HepG2 (cell line): ENCODE measurements at regions not wholly inside any gene's neighbourhood (a gene's known extent, or its start where the extent isn't known, plus 50 kb on each side); places are given as distances from the start of the nearest gene placed in this dataset.

Source experiments
- EZH2 ChIP-seq: conservative IDR thresholded peaks from 2 replicates; pipeline ENCODE4 v1.6.1; 2012; ENCODE audit warnings: mild to moderate bottlenecking, low read depth, low read length, moderate library complexity
- TCF12 ChIP-seq, 2 experiments: fragments of 450-650 bp in 1 of 2; sonication (generic) in 1 of 2; formaldehyde crosslinking in 1 of 2; IDR thresholded peaks; 2 replicates each; pipeline versions ENCODE4 v1.6.1 to v1.8.0; 2017 to 2022; ENCODE audit warnings: antibody characterized with exemption in 1 of 2, mild to moderate bottlenecking in 1 of 2, missing genetic modification reagents in 1 of 2, moderate library complexity in 1 of 2
- YY1 ChIP-seq: IDR thresholded peaks from 2 replicates; pipeline ENCODE4 v1.6.1; 2011; ENCODE audit warnings: low read length, low read depth, moderate library complexity, mild to moderate bottlenecking; ENCODE audit not compliant: insufficient read depth, insufficient replicate concordance
- ZFP36 ChIP-seq: fragments of 150-350 bp; IDR thresholded peaks from 2 replicates; pipeline ENCODE4 v1.6.1; 2018; ENCODE audit warnings: borderline replicate concordance, low read length, low read depth; ENCODE audit not compliant: partially characterized antibody
- ZNF577 ChIP-seq: sonication (generic); formaldehyde crosslinking; IDR thresholded peaks from 2 replicates; pipeline ENCODE4 v1.4.0; 2020; ENCODE audit warnings: mild to moderate bottlenecking, low read depth, missing genetic modification reagents, borderline replicate concordance
- TF ChIP-seq, protein P1 (sequence below): sonication (generic); formaldehyde crosslinking; IDR thresholded peaks from 2 replicates; pipeline ENCODE4 v1.5.0; 2020; ENCODE audit warnings: mild to moderate bottlenecking, missing genetic modification reagents, moderate library complexity
- TF ChIP-seq, protein P2 (sequence below): sonication (generic); formaldehyde crosslinking; IDR thresholded peaks from 2 replicates; pipeline ENCODE4 v1.8.1; 2023; ENCODE audit warnings: mild to moderate bottlenecking, missing genetic modification reagents, borderline replicate concordance
- TF ChIP-seq, protein P3 (sequence below): sonication (generic); formaldehyde crosslinking; IDR thresholded peaks from 2 replicates; pipeline ENCODE4 v1.5.0; 2020; ENCODE audit warnings: mild to moderate bottlenecking, missing genetic modification reagents, borderline replicate concordance
- TF ChIP-seq, protein P4 (sequence below): sonication (generic); formaldehyde crosslinking; IDR thresholded peaks from 2 replicates; pipeline ENCODE4 v1.4.0; 2020; ENCODE audit warnings: missing genetic modification reagents, borderline replicate concordance

DNA sequence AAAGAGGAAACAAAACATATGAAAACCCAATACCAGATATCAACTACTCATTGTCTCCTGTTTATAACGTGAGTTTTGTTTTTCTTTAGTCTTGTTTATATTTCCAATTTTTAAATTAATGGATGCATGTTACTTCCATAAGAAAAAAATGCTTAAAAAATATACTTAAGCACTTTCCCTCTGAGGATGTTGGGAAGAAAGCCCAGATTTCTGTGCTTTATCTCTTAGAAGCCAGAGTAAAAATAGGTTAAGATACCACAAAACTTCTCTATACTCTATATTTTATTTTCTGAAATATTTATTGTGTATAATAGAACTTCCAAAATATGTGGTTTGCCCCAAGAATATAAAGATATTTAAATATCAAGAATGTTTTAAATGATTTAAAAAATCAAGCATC, 633.9 kb downstream of the STK39 start:
- TF ChIP-seq, protein P1, sequence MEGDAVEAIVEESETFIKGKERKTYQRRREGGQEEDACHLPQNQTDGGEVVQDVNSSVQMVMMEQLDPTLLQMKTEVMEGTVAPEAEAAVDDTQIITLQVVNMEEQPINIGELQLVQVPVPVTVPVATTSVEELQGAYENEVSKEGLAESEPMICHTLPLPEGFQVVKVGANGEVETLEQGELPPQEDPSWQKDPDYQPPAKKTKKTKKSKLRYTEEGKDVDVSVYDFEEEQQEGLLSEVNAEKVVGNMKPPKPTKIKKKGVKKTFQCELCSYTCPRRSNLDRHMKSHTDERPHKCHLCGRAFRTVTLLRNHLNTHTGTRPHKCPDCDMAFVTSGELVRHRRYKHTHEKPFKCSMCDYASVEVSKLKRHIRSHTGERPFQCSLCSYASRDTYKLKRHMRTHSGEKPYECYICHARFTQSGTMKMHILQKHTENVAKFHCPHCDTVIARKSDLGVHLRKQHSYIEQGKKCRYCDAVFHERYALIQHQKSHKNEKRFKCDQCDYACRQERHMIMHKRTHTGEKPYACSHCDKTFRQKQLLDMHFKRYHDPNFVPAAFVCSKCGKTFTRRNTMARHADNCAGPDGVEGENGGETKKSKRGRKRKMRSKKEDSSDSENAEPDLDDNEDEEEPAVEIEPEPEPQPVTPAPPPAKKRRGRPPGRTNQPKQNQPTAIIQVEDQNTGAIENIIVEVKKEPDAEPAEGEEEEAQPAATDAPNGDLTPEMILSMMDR (CRISPR knock-in tag): no peak
- TF ChIP-seq ZFP36 (no peak), YY1 (no peak), TCF12 (IDR thresholded peaks at IDR 0.05) (no peak), TCF12 (CRISPR knock-in tag; IDR thresholded peaks at IDR 0.05) (no peak), ZNF577 (CRISPR knock-in tag) (no peak), EZH2 (no peak)
- TF ChIP-seq, protein P2, sequence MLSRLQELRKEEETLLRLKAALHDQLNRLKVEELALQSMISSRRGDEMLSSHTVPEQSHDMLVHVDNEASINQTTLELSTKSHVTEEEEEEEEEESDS (CRISPR knock-in tag): no peak
- TF ChIP-seq, protein P3, sequence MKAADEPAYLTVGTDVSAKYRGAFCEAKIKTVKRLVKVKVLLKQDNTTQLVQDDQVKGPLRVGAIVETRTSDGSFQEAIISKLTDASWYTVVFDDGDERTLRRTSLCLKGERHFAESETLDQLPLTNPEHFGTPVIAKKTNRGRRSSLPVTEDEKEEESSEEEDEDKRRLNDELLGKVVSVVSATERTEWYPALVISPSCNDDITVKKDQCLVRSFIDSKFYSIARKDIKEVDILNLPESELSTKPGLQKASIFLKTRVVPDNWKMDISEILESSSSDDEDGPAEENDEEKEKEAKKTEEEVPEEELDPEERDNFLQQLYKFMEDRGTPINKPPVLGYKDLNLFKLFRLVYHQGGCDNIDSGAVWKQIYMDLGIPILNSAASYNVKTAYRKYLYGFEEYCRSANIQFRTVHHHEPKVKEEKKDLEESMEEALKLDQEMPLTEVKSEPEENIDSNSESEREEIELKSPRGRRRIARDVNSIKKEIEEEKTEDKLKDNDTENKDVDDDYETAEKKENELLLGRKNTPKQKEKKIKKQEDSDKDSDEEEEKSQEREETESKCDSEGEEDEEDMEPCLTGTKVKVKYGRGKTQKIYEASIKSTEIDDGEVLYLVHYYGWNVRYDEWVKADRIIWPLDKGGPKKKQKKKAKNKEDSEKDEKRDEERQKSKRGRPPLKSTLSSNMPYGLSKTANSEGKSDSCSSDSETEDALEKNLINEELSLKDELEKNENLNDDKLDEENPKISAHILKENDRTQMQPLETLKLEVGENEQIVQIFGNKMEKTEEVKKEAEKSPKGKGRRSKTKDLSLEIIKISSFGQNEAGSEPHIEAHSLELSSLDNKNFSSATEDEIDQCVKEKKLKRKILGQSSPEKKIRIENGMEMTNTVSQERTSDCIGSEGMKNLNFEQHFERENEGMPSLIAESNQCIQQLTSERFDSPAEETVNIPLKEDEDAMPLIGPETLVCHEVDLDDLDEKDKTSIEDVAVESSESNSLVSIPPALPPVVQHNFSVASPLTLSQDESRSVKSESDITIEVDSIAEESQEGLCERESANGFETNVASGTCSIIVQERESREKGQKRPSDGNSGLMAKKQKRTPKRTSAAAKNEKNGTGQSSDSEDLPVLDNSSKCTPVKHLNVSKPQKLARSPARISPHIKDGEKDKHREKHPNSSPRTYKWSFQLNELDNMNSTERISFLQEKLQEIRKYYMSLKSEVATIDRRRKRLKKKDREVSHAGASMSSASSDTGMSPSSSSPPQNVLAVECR (CRISPR knock-in tag): no peak
- TF ChIP-seq, protein P4, sequence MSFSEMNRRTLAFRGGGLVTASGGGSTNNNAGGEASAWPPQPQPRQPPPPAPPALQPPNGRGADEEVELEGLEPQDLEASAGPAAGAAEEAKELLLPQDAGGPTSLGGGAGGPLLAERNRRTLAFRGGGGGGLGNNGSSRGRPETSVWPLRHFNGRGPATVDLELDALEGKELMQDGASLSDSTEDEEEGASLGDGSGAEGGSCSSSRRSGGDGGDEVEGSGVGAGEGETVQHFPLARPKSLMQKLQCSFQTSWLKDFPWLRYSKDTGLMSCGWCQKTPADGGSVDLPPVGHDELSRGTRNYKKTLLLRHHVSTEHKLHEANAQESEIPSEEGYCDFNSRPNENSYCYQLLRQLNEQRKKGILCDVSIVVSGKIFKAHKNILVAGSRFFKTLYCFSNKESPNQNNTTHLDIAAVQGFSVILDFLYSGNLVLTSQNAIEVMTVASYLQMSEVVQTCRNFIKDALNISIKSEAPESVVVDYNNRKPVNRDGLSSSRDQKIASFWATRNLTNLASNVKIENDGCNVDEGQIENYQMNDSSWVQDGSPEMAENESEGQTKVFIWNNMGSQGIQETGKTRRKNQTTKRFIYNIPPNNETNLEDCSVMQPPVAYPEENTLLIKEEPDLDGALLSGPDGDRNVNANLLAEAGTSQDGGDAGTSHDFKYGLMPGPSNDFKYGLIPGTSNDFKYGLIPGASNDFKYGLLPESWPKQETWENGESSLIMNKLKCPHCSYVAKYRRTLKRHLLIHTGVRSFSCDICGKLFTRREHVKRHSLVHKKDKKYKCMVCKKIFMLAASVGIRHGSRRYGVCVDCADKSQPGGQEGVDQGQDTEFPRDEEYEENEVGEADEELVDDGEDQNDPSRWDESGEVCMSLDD (CRISPR knock-in tag): no peak
